HepG2 (cell line): ENCODE measurements at regions not wholly inside any gene's neighbourhood (a gene's known extent, or its start where the extent isn't known, plus 50 kb on each side); places are given as distances from the start of the nearest gene placed in this dataset.

Source experiments
- ATAC-seq: fragments of 200-7000 bp; cut with Tn5 transposase; 3 replicates; pipeline ENCODE4 v1.9.1; 2020; ENCODE audit warnings: mild to moderate bottlenecking, moderate library complexity
- BruUV-seq: library from RNA; stranded (reverse); fragments of 400-500 nt; replicated peaks from 2 replicates; lab custom pipeline; 2021; lab: Mats Ljungman, UMichigan
- CTCF ChIA-PET: fragments of 300-600 bp; formaldehyde crosslinking; extraction: SDS; loops from one replicate; lab custom pipeline; 2021; ENCODE audit warnings: low total read pairs, inconsistent platforms, low intra/inter-chr PET ratio; lab: Yijun Ruan, JAX
- POLR2A ChIA-PET: fragments of 350-600 bp; sonication (Branson Sonifier 250); formaldehyde crosslinking; loops from one replicate; lab custom pipeline; 2020; ENCODE audit warnings: antibody characterized with exemption, inconsistent platforms; lab: Yijun Ruan, JAX
- DNase-seq: peaks from one replicate; pipeline ENCODE4 v3.0.0-alpha.2; 2015; ENCODE audit warnings: low spot score
- FAIRE-seq: peaks from 3 replicates; lab custom pipeline; 2011; peaks lifted over from hg19 to GRCh38; lab: Jason Lieb, UNC
- H2AFZ ChIP-seq: one replicate; pipeline ENCODE4 v1.6.1; 2011; ENCODE audit warnings: low read length, inconsistent platforms
- H3K27ac ChIP-seq: fragments of 300-600 bp; 3 replicates; pipeline ENCODE4 v1.8.0; 2011; ENCODE audit warnings: mixed run types, mild to moderate bottlenecking, mixed read lengths, low read length, inconsistent platforms; ENCODE audit not compliant: insufficient read depth; ENCODE audit errors: extremely low read length
- H3K27me3 ChIP-seq, 2 experiments: fragments of 200-600 bp in 1 of 2; 2 replicates in 1 of 2; 3 replicates in 1 of 2; pipeline versions ENCODE4 v1.6.0 to v1.8.0; 2011; ENCODE audit warnings: low read length in 2 of 2, mild to moderate bottlenecking in 2 of 2, moderate library complexity in 2 of 2, inconsistent platforms in 1 of 2; ENCODE audit not compliant: insufficient read depth in 2 of 2, control insufficient read depth in 1 of 2
- H3K36me3 ChIP-seq, 2 experiments: fragments of 200-600 bp in 1 of 2; replicated peaks in 1 of 2; 2 replicates in 1 of 2; 3 replicates in 1 of 2; pipeline versions ENCODE4 v1.5.1 to v1.8.0; 2011; ENCODE audit warnings: low read length in 2 of 2, inconsistent platforms in 1 of 2; ENCODE audit not compliant: insufficient read depth in 2 of 2, control insufficient read depth in 1 of 2
- H3K4me1 ChIP-seq: 2 replicates; pipeline ENCODE4 v1.5.1; 2012; ENCODE audit warnings: low read length, inconsistent platforms; ENCODE audit not compliant: insufficient read depth
- H3K4me2 ChIP-seq: 2 replicates; pipeline ENCODE4 v1.6.0; 2011; ENCODE audit warnings: low read depth, low read length, inconsistent platforms
- H3K4me3 ChIP-seq, 3 experiments: fragments of 200-600 bp in 1 of 3; sonication (generic), shearing (Covaris generic) in 1 of 3; replicated peaks in 1 of 3; 2 replicates each; pipeline ENCODE4 v1.5.1; 2011 to 2016; ENCODE audit warnings: low read length in 3 of 3, inconsistent platforms in 2 of 3, low read depth in 2 of 3, mild to moderate bottlenecking in 2 of 3, control low read depth in 1 of 3, mixed read lengths in 1 of 3; ENCODE audit not compliant: insufficient read depth in 1 of 3
- H3K79me2 ChIP-seq: one replicate; pipeline ENCODE4 v1.6.1; 2011; ENCODE audit warnings: low read length, inconsistent platforms; ENCODE audit not compliant: insufficient read depth
- H3K9ac ChIP-seq: 2 replicates; pipeline ENCODE4 v1.6.0; 2011; ENCODE audit warnings: mild to moderate bottlenecking, low read depth, low read length, inconsistent platforms; ENCODE audit not compliant: insufficient read depth
- H3K9me3 ChIP-seq: 2 replicates; pipeline ENCODE4 v1.5.1; 2012; ENCODE audit warnings: mild to moderate bottlenecking, low read length
- H4K20me1 ChIP-seq: 2 replicates; pipeline ENCODE4 v1.6.0; 2011; ENCODE audit warnings: inconsistent platforms, mild to moderate bottlenecking, low read length, moderate library complexity; ENCODE audit not compliant: insufficient read depth
- DPF2 ChIP-seq: sonication (generic); formaldehyde crosslinking; IDR thresholded peaks from 2 replicates; pipeline ENCODE4 v1.4.0; 2020; ENCODE audit warnings: mild to moderate bottlenecking, low read depth, missing genetic modification reagents, borderline replicate concordance
- HNRNPL ChIP-seq: fragments of 200-400 bp; formaldehyde crosslinking; IDR thresholded peaks from 2 replicates; pipeline ENCODE4 v1.6.1; 2017; ENCODE audit warnings: mild to moderate bottlenecking, low read depth, low read length
- JARID2 ChIP-seq: sonication (generic); formaldehyde crosslinking; IDR thresholded peaks from 2 replicates; pipeline ENCODE4 v1.8.1; 2023; ENCODE audit warnings: missing genetic modification reagents, inconsistent platforms; ENCODE audit not compliant: insufficient replicate concordance
- KDM4B ChIP-seq: sonication (generic); formaldehyde crosslinking; IDR thresholded peaks from 2 replicates; pipeline ENCODE4 v1.4.0; 2020; ENCODE audit warnings: missing genetic modification reagents
- MLLT10 ChIP-seq: sonication (generic); formaldehyde crosslinking; IDR thresholded peaks from 2 replicates; pipeline ENCODE4 v1.4.0; 2020; ENCODE audit warnings: missing genetic modification reagents
- MZF1 ChIP-seq: sonication (generic); formaldehyde crosslinking; IDR thresholded peaks from 2 replicates; pipeline ENCODE4 v1.8.1; 2023; ENCODE audit warnings: mild to moderate bottlenecking, missing genetic modification reagents, borderline replicate concordance
- NCOR1 ChIP-seq: fragments of 200-600 bp; sonication (generic); IDR thresholded peaks from 2 replicates; pipeline ENCODE4 v1.7.0; 2017; ENCODE audit warnings: antibody characterized with exemption, low read length, borderline replicate concordance
- PHF8 ChIP-seq: sonication (generic); formaldehyde crosslinking; IDR thresholded peaks from 2 replicates; pipeline ENCODE4 v1.5.0; 2020; ENCODE audit warnings: missing genetic modification reagents
- STAT5B ChIP-seq: sonication (generic); formaldehyde crosslinking; IDR thresholded peaks from 2 replicates; pipeline ENCODE4 v1.4.0; 2020; ENCODE audit warnings: missing genetic modification reagents
- TCF12 ChIP-seq, 2 experiments: fragments of 450-650 bp in 1 of 2; sonication (generic) in 1 of 2; formaldehyde crosslinking in 1 of 2; IDR thresholded peaks; 2 replicates each; pipeline versions ENCODE4 v1.6.1 to v1.8.0; 2017 to 2022; ENCODE audit warnings: antibody characterized with exemption in 1 of 2, mild to moderate bottlenecking in 1 of 2, missing genetic modification reagents in 1 of 2, moderate library complexity in 1 of 2
- ZNF101 ChIP-seq: sonication (generic); formaldehyde crosslinking; IDR thresholded peaks from 2 replicates; pipeline ENCODE4 v1.4.0; 2020; ENCODE audit warnings: mild to moderate bottlenecking, low read depth, missing genetic modification reagents, borderline replicate concordance
- ZNF124 ChIP-seq: sonication (generic); formaldehyde crosslinking; IDR thresholded peaks from 2 replicates; pipeline ENCODE4 v1.4.0; 2020; ENCODE audit warnings: missing genetic modification reagents
- ZSCAN21 ChIP-seq: sonication (generic); formaldehyde crosslinking; IDR thresholded peaks from 2 replicates; pipeline ENCODE4 v1.8.0; 2022; ENCODE audit warnings: mild to moderate bottlenecking, missing genetic modification reagents, moderate library complexity, borderline replicate concordance
- WGBS: methylation state at CpG from one replicate; pipeline ENCODE4 v1.1.6; 2017; ENCODE audit warnings: low lambda C conversion rate; 5-methylcytosine and 5-hydroxymethylcytosine counted together
- in situ Hi-C: cut with HindIII; loops from 2 replicates; pipeline ENCODE4 v1.10.0; 2017; ENCODE audit warnings: low pct_unique_long_range_greater_than_20kb; ENCODE audit not compliant: extremely low pct_ligation_motif_present
- intact Hi-C: fragments of 100-400 bp; cut with micrococcal nuclease; formaldehyde crosslinking; loops from one replicate; pipeline ENCODE4 v1.10.0; 2022; ENCODE audit not compliant: unreplicated experiment
- TF ChIP-seq, protein P1 (sequence below): sonication (generic); formaldehyde crosslinking; IDR thresholded peaks from 2 replicates; pipeline ENCODE4 v1.5.1; 2020; ENCODE audit warnings: missing genetic modification reagents, mild to moderate bottlenecking, borderline replicate concordance
- TF ChIP-seq, protein P2 (sequence below): sonication (generic); formaldehyde crosslinking; IDR thresholded peaks from 2 replicates; pipeline ENCODE4 v1.5.0; 2020; ENCODE audit warnings: missing genetic modification reagents
- TF ChIP-seq, protein P3 (sequence below): sonication (generic); formaldehyde crosslinking; IDR thresholded peaks from 2 replicates; pipeline ENCODE4 v1.4.0; 2020; ENCODE audit warnings: mild to moderate bottlenecking, missing genetic modification reagents
- TF ChIP-seq, protein P4 (sequence below): sonication (generic); formaldehyde crosslinking; IDR thresholded peaks from 2 replicates; pipeline ENCODE4 v1.9.0; 2021; ENCODE audit warnings: missing genetic modification reagents, borderline replicate concordance

DNA sequence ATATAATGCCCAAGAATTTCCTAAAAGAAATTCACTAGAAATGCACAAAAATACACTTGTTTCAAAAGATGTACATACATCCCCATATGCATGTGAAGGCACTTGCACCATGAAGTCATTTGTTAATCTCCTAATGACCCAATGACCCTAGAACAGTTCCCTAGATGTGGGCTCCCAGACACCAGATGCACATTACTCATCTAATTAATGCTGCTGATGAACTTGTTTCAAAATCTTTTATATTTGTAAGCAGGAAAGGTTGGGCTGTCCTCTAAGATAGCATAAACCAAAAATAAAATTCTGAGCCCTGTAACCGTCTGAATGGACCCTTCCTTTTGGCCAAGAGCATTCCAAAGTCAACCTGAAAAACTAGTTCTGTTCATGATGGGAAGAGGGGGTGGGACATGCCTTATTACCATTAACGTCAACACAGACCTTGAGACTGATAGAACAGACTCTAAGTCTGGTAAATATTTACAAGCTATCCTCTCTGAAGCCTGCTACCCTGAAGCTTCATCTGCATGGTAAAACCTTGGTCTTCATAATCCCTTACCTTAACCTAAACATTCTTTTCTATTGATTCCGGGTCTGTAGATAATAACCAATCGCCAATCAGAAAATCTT, 91.0 kb upstream of the DAPK1 start:
- WGBS: 12% methylated on average over 4 of the region's 4 CpGs
- H3K9ac ChIP-seq: no peak overlapping the region
- no peaks in the 10 kb centered on the region for H3K79me2 ChIP-seq
- DNase-seq (no peak), ATAC-seq (peak; percentile 41; the same call in 1 of the 3 replicates), FAIRE-seq (no peak)
- H3K4me1 ChIP-seq: peaks cover 20% of the 10 kb centered on the region
- H3K36me3 ChIP-seq: no peaks in the 10 kb centered on the region
- no peaks in the 10 kb centered on the region for H3K27me3 ChIP-seq
- in situ Hi-C loops: no loop called here
- CTCF ChIA-PET: no interaction called here
- POLR2A ChIA-PET: no interaction called here
- intact Hi-C loops: no loop called here
- H3K27ac ChIP-seq: no peak overlapping the region
- H4K20me1 ChIP-seq: no peaks in the 10 kb centered on the region
- H3K4me3 ChIP-seq: no peak overlapping the region
- TF ChIP-seq, protein P1, sequence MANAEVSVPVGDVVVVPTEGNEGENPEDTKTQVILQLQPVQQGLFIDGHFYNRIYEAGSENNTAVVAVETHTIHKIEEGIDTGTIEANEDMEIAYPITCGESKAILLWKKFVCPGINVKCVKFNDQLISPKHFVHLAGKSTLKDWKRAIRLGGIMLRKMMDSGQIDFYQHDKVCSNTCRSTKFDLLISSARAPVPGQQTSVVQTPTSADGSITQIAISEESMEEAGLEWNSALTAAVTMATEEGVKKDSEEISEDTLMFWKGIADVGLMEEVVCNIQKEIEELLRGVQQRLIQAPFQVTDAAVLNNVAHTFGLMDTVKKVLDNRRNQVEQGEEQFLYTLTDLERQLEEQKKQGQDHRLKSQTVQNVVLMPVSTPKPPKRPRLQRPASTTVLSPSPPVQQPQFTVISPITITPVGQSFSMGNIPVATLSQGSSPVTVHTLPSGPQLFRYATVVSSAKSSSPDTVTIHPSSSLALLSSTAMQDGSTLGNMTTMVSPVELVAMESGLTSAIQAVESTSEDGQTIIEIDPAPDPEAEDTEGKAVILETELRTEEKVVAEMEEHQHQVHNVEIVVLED (CRISPR knock-in tag): no peak
- TF ChIP-seq TCF12 (IDR thresholded peaks at IDR 0.05) (no peak), TCF12 (CRISPR knock-in tag; IDR thresholded peaks at IDR 0.05) (no peak), MLLT10 (CRISPR knock-in tag) (no peak), JARID2 (CRISPR knock-in tag) (no peak), ZNF101 (CRISPR knock-in tag) (no peak), ZSCAN21 (CRISPR knock-in tag) (no peak), HNRNPL (no peak), STAT5B (CRISPR knock-in tag) (no peak), DPF2 (CRISPR knock-in tag) (no peak), PHF8 (CRISPR knock-in tag) (no peak), NCOR1 (no peak), MZF1 (CRISPR knock-in tag) (no peak), KDM4B (no peak), ZNF124 (CRISPR knock-in tag) (no peak)
- TF ChIP-seq, protein P2, sequence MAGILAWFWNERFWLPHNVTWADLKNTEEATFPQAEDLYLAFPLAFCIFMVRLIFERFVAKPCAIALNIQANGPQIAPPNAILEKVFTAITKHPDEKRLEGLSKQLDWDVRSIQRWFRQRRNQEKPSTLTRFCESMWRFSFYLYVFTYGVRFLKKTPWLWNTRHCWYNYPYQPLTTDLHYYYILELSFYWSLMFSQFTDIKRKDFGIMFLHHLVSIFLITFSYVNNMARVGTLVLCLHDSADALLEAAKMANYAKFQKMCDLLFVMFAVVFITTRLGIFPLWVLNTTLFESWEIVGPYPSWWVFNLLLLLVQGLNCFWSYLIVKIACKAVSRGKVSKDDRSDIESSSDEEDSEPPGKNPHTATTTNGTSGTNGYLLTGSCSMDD (CRISPR knock-in tag): no peak
- TF ChIP-seq, protein P3, sequence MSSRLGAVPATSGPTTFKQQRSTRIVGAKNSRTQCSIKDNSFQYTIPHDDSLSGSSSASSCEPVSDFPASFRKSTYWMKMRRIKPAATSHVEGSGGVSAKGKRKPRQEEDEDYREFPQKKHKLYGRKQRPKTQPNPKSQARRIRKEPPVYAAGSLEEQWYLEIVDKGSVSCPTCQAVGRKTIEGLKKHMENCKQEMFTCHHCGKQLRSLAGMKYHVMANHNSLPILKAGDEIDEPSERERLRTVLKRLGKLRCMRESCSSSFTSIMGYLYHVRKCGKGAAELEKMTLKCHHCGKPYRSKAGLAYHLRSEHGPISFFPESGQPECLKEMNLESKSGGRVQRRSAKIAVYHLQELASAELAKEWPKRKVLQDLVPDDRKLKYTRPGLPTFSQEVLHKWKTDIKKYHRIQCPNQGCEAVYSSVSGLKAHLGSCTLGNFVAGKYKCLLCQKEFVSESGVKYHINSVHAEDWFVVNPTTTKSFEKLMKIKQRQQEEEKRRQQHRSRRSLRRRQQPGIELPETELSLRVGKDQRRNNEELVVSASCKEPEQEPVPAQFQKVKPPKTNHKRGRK (CRISPR knock-in tag): no peak
- TF ChIP-seq, protein P4, sequence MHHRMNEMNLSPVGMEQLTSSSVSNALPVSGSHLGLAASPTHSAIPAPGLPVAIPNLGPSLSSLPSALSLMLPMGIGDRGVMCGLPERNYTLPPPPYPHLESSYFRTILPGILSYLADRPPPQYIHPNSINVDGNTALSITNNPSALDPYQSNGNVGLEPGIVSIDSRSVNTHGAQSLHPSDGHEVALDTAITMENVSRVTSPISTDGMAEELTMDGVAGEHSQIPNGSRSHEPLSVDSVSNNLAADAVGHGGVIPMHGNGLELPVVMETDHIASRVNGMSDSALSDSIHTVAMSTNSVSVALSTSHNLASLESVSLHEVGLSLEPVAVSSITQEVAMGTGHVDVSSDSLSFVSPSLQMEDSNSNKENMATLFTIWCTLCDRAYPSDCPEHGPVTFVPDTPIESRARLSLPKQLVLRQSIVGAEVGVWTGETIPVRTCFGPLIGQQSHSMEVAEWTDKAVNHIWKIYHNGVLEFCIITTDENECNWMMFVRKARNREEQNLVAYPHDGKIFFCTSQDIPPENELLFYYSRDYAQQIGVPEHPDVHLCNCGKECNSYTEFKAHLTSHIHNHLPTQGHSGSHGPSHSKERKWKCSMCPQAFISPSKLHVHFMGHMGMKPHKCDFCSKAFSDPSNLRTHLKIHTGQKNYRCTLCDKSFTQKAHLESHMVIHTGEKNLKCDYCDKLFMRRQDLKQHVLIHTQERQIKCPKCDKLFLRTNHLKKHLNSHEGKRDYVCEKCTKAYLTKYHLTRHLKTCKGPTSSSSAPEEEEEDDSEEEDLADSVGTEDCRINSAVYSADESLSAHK: no peak
- H3K4me2 ChIP-seq: no peak overlapping the region
- BruUV-seq: no TSS peak
- H2AFZ ChIP-seq: no peak overlapping the region
- no peaks in the 10 kb centered on the region for H3K9me3 ChIP-seq
